ENCODE measurements at regions not wholly inside any gene's neighbourhood (a gene's known extent, or its start where the extent isn't known, plus 50 kb on each side); places are given as distances from the start of the nearest gene placed in this dataset.
"Not testable (repeated sequence)": the region's sequence is repeated elsewhere in the genome, so short reads cannot be mapped to it uniquely, and the experiment has no call there.

DNA sequence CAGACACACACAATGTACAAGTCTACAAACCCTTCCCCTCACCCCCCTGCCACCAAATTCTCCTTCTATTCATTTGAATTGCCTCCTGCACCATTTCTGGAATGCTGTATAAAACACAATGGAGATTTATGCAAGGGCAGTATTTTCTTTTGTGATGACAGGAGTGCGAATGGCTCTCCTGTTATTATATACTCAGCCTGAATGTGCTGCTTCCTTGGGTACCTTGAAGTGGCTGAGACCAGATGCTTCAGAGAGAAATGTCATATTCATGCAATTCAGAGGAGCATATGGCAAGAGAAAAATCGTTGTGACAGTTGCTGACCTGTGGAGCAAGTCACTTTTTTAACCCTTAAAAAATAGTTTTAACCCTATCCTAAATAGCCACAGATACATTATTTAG, 468.0 kb upstream of the WWC1 start:
- no peak for DNase-seq

DNA sequence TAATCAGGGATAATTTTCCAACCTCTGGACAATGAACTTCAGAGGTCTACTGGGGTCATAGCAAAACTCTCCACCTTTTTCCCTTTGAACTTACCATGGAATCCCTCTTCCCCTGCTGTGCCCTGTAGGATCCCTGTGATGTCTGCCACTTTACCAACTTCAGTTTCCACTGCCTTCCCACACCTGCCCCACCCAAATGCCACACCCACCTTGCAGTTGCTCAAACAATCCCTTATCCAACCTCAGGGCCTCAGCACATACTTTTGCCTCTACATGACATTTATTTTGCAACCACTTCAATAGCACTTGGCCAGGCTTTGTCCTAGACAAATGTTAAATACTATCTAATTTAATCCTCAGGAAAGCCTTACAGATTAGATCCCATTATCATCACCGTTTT, 463.7 kb upstream of the WWC1 start:
- DNase-seq: no peak

DNA sequence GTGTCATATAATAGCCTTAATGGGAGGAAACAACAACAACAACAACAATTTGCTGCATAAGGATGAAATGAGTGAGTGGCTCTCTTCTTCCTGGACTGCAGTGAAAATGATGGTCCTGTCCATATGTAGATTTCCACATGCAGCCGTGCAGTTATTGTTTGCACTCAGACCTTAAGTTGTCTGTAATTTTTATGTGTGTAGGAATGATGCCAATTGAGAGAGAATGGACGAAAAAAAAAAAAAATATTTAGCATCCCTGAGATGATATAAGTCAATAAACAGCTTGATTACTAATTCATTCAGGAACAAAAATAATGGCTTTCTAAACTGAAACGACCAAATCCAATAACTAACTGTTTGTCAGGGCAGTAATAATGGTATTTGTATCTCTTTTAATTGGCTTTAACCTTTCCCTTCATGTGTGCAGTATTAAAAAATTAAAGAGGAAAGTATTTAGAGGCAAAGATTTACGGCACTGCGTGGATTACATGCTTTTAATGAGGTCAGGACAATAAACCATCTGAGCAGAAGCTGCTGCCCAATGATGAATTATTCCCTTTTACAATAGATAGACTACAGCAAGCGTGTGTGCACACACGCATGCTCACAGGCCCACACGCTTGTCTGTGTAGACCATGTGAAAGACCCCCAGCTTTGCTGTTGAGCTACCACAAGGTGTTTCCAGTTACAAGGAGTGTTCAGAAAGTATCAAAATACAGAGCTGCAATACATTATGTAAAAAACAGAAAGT, 459.5 kb upstream of the WWC1 start:
- DNase-seq: no peak

DNA sequence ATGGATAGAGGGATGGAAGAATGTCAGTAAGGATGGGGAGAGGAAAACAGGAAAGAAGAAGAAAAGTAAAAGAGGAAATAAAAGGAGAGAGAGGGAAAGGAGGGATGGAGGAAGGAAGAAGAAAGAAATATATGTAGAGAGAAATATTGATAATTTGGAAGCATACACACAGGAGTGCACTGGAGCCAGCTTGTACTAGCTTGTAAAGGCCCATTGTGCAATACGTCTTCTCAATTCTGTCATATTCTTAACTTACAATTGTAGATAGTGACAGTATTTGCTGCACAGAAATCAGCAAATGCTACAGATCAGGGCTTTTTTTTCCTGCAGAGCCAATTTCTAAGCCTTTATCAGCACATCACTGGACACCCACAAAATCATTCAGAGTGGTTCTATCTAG, 458.8 kb upstream of the WWC1 start:
- DNase-seq: no peak

DNA sequence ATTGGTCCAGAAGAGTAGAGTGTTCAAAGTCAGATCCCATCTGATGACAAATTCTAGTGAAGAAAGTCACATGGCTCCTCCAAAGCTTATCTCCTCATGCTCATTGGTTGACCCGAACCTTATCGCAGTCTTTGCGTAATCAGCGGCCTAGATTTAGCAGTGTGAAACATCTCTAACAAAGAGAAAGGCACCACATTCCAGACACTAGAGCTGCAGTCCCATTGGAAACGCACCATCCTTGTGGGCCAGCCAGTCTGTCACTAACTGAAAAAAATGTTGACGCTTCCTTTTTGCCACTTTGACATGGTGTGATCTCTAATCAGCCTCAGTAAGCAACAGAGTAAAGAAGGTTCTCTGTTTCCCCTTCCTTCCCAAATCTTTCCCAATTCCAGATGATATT, 458.0 kb upstream of the WWC1 start:
- no peak for DNase-seq

DNA sequence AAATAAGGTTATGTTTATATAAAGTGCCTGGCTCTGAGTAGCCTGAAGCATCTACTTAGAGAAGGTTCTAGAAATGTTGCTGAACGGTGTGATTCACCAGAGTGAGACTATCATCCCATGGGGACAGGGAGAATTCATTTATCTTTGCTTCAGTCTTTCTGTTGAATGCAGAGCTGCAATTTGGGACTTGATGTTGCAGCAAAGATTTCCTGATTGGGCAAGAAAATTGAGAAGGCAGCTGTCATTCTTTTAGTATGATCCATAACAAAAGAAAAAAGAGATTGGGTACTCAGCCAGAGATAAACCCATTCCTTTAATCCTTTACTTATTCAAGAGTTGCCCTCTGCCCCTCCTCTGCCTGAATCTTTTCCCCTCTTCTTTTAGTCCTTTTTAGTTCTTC, 456.3 kb upstream of the WWC1 start:
- no peak for DNase-seq

DNA sequence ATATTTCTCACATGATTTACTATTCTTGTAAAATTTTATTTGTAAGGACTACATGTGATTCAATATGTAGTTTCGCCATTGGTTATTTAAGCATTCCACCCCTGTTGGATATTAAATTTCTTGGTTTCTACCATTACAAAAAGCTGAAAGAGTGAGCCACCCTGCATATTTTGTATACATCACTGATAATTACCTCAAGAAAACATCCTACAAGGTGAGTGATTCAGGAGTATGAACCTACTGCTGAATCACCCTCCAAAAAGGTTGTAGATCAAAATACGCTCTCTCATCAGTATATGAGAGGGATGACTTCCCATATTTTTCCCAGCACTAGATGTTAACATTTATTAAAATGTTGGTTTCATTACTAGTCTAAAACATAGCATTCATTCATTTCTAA, 454.3 kb upstream of the WWC1 start:
- DNase-seq: no peak

DNA sequence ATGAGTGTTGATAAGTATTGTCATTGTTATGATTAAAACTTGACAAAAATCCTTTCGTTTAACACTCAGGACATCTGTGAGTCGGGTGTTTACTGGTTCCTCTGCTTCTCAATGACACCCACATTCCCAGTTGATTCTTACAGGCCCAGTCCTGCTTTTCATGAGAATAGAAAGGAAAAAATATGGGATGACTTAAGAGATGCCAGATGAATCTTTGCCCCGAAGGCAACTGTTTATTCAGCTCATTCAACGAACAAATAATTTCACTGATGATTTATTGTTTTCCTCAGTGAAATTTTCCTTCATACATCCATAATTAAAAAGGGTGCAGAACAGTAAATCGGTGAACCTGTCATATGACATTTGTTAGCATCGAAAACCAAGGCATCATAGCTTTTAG, 452.4 kb upstream of the WWC1 start:
- no peak for DNase-seq

DNA sequence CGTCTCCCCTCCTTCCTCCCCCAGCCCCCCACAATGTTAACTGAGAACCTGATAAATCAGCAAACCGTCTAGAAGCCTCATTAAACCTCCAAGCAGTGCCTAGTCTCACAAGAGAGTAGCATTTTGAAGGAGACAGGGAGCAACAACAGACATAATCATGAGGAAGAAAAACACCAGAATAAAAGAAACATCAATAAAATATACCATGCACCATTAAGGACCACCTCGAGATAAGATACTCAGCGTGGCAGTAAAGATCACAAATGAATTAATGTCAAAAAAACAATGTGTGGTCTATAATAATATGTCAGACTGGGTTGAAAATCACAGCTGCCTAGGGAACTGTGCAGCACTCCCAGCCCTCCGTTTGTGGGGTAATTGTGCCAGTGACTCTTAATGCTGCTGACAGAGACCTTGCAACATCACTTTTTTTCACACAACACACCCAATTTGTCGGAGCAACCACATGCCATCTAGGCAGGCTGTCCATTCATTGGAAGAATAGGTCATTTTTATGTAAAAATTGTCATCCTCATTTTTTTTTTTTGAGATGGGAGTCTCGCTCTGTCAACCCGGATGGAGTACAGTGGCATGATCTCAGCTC, 450.8 kb upstream of the WWC1 start:
- no peak for DNase-seq

DNA sequence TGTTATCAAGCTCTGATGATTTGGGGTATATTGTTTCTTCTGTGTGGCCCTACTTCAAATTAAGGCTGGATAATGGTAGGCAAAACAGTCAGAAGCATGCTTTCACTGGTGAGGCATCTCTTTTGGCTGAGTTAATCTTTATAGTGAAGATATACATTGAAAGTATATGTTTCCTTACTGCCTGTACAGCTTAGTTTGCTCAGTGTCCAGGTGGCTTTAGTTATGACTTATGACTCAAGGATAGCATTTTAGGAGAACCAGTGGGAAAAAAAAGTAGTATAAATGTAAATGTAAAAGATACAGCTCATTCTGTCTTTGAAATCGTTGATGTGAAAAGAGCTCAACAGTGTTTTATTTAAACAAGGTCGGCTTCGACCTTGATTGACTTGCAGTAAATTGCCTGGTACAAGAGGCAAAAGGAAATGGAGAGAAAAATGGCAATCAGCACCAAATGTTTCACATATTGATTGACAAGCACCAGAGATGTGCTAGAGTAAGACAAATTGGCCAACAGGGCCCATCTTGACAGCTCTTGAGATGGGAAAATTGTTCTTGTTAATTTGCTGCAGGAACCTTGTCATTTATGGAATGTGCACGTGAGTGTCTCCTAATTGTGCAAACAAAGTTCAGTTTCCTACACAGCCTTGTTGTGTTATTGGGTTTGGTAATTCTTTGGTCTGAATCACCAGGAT, 447.4 kb upstream of the WWC1 start:
- DNase-seq: no peak

DNA sequence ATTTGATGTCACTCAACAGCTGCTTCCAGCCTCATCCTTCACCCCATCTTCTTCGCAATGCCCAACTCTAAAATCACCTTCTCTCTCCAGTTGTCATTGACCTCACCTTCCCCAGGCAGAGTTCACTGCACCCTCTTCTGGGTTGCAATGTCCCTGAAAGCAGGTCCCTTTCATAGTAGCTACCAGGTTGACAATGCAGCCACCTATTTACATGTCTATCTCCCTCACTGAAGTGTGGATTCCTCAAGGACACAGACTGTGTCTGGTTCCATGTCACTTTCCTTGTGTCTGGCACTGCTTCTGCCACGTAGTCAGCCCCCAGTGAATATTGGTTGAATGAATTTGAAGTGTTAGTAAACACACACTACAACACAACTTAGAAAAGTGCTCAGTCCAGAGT, 445.5 kb upstream of the WWC1 start:
- DNase-seq: no peak

DNA sequence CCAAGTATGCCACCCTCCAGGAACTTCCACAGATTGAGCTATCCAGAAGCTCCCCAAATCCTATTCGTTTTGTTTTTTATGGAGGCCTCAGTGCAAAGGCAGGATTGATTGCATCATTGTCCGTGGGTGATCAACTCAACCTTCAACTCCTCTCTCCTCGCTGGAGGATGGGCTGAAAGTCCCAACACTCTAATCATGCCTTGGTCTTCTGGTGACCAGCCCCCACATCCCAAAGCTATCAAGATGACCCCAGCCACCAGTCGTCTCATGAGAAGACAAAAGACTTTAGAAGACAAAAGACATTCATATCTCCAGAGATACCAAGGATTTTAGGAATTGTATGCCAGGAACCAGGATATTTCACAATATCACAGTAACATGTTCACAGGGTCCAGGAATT, 441.6 kb upstream of the WWC1 start:
- DNase-seq: no peak

DNA sequence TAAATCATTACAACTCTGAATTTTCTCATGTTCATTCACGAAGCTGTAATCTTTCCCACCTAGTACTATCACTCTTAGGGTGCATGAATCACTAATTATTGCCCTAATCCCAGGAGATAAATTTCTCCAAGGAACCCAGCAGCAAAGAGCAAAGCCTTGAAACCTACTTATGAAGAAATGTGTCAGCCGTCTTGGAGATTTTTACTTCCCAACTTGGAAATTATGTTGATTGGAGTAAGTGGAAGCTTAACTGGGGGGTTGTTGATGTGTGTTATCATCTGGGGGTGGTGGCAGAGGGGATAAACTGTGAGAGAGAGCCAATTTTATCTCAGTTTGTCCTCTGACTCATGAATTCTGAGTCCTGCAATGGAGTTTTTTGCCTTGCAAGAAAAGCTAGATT, 440.5 kb upstream of the WWC1 start:
- DNase-seq: no peak

DNA sequence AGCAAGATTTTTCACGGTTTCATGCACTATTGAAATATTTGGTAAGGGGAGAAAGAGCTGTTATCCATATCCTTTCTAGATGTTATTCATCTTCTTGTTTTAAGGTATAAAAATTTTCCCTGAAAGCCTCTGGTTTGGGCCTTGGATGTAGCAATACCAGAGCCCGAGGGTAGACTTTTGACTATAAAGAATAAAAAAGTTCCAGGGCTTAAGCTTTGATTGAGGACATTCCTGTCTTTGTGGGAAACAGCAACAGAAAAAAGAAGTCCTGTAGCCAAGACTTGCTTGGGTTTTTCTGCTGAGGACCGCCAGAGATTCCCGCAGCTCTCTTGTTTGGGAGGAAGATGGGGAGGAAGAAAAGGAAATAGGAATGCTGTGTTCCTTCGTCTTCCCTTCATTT, 440.0 kb upstream of the WWC1 start:
- no peak for DNase-seq

DNA sequence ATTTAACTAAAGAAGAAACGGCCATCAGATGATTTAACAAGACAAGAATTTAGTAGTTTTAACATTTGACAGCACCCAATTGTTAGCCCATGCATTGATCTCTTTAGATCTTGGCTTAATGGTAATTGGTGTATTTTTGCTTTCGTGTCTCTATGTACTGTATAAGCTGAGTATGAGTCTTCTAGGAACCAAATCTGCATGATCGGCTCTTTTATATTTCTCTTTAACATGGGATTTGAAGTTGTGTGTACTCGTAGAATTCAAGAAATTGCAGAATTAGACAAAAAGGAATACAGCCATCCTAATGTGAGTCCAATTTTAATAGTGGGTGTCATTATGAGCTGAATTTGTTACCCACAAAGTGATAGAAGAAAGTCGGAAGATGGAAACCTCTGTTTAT, 438.9 kb upstream of the WWC1 start:
- no peak for DNase-seq

DNA sequence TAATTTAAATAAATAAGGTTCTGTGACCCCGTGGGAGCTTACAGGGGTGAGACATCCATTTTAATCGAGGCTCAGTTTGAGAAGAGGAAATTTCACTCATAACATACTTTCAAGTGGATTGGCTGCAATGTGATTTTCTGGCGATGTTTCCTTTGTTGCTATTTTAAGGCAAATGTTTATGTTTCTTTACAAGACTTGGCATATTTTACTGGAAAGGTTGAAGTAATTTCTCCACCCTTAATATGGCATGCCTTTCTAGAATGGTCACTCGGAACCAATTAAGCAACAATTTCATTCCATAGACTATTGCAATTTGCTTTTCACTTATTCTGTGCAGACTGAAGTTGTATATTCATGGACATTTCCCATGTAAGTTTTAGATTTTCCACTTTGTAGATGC, 438.0 kb upstream of the WWC1 start:
- no peak for DNase-seq

DNA sequence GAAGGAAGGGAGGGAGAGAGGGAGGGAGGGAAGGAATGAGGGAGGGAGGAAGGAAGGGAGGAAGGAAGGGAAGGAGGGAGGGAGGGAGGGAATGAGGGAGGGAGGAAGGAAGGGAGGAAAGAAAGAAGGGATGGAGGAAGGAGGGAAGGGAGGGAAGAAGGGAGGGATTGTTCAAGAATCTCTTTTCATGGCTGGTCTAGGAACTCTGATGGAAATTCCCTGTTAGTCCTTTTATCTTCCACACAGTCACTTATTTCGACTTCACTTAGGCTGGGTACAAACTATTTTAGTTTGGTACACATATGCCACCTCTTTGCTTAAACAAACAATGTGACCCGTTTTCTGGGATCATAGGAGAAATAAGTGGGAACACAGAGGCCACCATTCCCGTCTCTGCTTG, 435.6 kb upstream of the WWC1 start:
- no peak for DNase-seq

DNA sequence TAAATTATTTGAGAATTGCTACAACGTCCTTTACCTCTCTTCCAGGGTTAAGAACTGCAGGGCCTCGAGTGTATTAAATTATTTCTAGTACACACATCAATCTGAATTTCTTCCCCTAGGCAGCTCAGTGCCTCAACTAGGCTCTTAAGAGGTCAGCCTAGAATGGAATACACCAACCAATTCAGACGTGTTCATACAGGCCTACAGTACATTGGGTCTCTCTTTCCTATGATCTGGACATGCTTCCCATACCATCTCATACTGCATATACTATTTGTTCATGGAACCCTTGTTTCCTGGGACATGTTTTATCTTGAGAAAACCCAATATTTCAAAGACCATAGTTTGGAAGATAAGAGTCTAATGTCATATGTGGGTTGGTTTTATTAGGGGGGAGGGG, 434.1 kb upstream of the WWC1 start:
- DNase-seq: no peak

DNA sequence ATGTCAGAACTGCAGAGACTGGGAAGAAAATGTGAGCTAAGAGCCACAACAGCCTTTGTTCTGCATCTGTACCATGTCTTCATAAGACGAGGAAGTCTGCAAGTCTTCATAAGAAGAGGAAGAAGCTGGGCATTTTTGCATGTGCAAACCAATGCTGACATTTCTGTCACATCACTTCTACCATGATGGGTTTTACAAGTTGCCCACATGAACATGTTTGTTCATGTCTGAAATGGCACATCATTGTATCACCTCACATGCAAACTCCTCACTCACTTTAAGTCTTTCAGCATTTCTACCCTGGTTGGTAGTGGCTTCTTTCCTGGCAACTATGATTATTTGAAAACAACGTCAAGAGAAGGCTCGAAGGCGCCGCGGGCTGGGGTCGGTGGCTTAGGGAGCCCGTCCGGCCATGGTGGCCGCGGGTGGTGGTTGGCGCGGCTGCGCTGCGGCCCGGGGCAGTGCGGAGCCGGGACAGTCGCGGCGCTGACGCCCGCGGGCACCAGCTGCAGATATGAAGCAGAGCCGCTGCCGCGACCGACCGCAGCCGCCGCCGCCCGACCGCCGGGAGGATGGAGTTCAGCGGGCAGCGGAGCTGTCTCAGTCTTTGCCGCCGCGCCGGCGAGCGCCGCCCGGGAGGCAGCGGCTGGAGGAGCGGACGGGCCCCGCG, 433.1 kb upstream of the WWC1 start:
- not testable (repeated sequence) for DNase-seq

DNA sequence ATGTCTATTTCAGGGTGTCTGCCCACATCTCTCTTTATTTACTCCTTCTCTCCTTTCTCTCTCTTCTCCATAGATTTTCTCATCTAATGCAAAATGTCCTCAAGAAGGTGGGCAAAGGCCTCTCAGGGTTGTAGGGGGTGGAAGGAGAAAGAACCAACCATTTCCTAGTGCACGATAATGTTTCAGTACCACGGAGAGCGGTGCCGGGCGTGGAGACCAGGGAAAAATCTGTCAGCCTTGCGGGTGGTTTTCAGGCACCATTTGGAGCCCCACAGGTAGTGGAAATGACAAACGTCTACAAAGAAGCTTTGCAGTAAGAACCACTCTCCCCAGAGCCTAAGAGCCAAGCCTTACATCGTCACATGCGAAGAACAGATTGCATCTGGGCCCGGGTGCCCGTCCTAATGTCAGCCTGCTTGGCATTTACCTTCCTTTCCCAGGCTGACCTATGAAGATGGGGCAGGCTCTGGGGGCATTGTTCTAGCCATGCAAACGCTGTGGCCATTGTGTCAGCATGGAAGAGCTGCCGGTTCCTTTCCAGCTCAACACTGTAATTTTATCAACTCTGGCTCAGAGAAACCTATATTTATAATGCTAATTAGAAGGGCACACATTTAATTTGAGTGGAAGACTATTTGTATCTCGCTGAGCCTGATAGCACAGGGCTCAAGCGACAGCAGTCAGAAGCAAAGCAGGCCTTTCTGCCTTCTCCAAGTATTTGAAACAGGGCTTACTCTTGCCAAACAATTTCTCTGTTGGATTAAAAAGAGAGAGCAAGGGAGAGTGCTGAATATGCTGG, 430.1 kb upstream of the WWC1 start:
- no peak for DNase-seq

DNA sequence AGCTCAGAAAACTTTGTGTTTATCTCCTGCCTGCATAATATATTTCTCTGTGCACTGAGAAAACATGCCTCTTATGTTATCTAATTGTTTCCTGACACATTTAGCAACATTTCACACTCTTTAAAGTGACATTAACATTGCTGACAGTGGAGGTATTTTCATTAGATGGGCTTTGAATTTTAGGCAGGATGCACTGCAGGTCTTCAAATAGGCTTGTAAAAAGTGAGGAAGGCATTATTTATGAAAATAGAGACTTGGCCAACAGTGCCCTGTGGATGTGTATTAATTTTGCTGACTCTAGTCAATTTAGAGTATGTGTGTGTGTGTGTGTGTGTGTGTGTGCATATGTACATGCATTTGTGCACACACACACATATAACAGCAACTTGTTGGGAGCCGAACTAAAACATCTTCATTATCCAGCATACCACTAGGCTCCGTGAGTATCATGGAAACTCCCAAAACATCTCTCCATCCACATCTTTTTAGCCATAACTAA, 429.5 kb upstream of the WWC1 start:
- no peak for DNase-seq

DNA sequence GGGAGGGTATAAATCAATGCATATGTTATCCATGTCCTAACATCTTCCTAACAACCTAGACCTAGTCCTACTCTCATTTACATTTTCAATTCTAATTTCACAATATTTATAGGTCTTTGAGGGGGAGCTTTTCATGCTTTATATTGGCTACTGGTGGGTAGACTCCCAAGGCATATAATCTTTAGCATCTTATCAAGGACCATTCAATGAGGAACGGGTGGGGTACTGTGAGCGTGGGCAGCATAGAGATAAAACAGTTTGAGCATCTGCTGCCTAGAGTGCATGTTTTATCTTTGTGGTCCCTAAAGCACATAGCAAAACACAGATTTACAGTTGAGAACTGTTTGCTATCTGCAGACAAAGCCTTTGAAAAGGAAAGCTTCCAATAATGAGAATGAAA, 427.6 kb upstream of the WWC1 start:
- no peak for DNase-seq

DNA sequence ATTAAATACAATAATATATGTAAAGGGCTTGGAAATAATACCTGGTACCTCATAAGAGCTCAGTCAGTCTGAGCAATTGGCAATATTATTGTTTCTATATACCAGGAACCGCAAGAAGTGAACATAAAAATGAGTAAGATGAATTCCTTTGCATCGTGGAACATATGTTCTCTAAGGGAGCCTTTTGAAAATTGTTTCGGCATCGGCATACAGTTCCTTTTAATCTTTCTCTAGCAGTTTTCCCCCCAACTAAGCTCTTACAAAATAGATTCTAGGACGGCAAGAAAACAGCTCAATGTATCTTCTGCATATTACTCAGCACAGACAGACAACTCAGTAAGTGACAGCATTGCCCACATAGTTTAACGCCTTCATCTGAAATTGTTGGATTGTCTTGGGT, 426.6 kb upstream of the WWC1 start:
- no peak for DNase-seq
